ENCODE measurements at regions not wholly inside any gene's neighbourhood (a gene's known extent, or its start where the extent isn't known, plus 50 kb on each side); places are given as distances from the start of the nearest gene placed in this dataset.

DNA sequence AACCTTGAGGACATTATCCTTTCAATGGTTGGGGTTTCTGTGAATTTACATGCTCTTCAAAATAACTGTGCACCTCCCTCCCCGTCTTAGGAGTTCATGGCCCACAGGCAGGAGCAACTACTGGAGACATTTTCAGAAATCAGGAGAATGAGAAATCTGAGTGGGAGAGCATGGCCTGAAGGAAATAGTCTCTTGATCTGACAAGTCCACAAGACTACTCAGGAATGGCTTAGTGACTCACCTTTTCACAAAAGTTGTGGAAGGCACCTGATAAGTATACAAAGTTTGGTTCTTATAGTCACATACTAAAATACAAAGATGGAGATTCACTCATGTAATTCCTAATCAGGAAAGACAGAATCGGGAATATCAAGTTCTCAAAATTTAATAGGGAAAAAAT is 83.6 kb upstream of the NCKAP5 start:
- Histone ChIP-seq H3K4me1 (no peaks in the 10 kb centered on the region), H3K4me3 (ENCODE audit: low read depth, low read length) (no peak overlapping the region), H3K27me3 (replicated peaks; ENCODE audit: control insufficient read depth, insufficient read depth, low read length) (no peaks in the 10 kb centered on the region), H3K36me3 (ENCODE audit: control insufficient read depth, insufficient read depth, low read length) (no peaks in the 10 kb centered on the region), H3K9me3 (no peaks in the 10 kb centered on the region; the same call in 1 of the 2 replicates)
- BruUV-seq (replicated peaks), result no TSS peak
- Mint-ChIP-seq H3K9me3 (ENCODE audit: unreplicated experiment) (no peaks in the 10 kb centered on the region), H3K4me3 (ENCODE audit: unreplicated experiment) (no peak overlapping the region), H3K27ac (ENCODE audit: unreplicated experiment) (no peak overlapping the region), H3K36me3 (ENCODE audit: insufficient read depth, unreplicated experiment) (no peaks in the 10 kb centered on the region), H3K27me3 (ENCODE audit: insufficient read depth, unreplicated experiment) (peaks cover 8% of the 10 kb centered on the region), H3K4me1 (ENCODE audit: low read depth, unreplicated experiment) (no peaks in the 10 kb centered on the region)
- TF ChIP-seq, protein P1, sequence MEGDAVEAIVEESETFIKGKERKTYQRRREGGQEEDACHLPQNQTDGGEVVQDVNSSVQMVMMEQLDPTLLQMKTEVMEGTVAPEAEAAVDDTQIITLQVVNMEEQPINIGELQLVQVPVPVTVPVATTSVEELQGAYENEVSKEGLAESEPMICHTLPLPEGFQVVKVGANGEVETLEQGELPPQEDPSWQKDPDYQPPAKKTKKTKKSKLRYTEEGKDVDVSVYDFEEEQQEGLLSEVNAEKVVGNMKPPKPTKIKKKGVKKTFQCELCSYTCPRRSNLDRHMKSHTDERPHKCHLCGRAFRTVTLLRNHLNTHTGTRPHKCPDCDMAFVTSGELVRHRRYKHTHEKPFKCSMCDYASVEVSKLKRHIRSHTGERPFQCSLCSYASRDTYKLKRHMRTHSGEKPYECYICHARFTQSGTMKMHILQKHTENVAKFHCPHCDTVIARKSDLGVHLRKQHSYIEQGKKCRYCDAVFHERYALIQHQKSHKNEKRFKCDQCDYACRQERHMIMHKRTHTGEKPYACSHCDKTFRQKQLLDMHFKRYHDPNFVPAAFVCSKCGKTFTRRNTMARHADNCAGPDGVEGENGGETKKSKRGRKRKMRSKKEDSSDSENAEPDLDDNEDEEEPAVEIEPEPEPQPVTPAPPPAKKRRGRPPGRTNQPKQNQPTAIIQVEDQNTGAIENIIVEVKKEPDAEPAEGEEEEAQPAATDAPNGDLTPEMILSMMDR (IDR thresholded peaks at IDR 0.05; ENCODE audit: insufficient read depth in 1 of 2, low read depth in 1 of 2, low read length in 1 of 2, severe bottlenecking in 1 of 2, unreplicated experiment in 1 of 2), result no peak
- no peak for DNase-seq
- ChIA-PET POLR2A (no interaction called here), CTCF (no interaction called here)
- intact Hi-C loops (cut with micrococcal nuclease; ENCODE audit: unreplicated experiment), result no loop called here

DNA sequence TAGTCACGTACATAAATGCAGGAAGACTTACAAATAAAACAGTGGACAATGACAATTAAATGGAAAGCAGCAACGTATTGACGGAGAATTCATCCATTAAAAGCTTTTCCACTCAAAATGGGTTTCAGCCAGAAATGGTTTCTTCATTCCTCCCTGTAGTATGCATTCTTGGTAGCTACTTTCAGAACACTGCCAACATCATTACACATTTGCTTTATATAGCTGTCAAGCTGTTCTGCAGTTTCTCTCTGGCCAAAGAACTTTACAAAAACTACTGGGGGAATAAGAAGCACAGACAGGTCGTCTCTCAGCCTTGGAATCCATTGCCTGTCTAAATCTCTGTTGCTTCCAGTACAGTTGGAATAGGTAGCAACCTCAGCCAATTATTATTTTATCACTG is 84.1 kb upstream of the NCKAP5 start:
- no peaks in the 10 kb centered on the region for H3K9me3 Mint-ChIP-seq (ENCODE audit: unreplicated experiment)
- no peak overlapping the region for H3K4me3 ChIP-seq (ENCODE audit: low read depth, low read length)
- no peak for DNase-seq
- no peak overlapping the region for H3K4me3 Mint-ChIP-seq (ENCODE audit: unreplicated experiment)
- CTCF ChIA-PET, result no interaction called here
- H3K36me3 ChIP-seq (ENCODE audit: control insufficient read depth, insufficient read depth, low read length), result no peaks in the 10 kb centered on the region
- intact Hi-C loops (cut with micrococcal nuclease; ENCODE audit: unreplicated experiment), result no loop called here
- no peak overlapping the region for H3K27ac Mint-ChIP-seq (ENCODE audit: unreplicated experiment)
- TF ChIP-seq, protein P1 (IDR thresholded peaks at IDR 0.05; ENCODE audit: insufficient read depth in 1 of 2, low read depth in 1 of 2, low read length in 1 of 2, severe bottlenecking in 1 of 2, unreplicated experiment in 1 of 2), result no peak
- H3K4me1 Mint-ChIP-seq (ENCODE audit: low read depth, unreplicated experiment), result no peaks in the 10 kb centered on the region
- BruUV-seq (replicated peaks), result no TSS peak
- no peaks in the 10 kb centered on the region; the same call in 1 of the 2 replicates for H3K9me3 ChIP-seq
- H3K36me3 Mint-ChIP-seq (ENCODE audit: insufficient read depth, unreplicated experiment), result no peaks in the 10 kb centered on the region
- peaks cover 8% of the 10 kb centered on the region for H3K27me3 Mint-ChIP-seq (ENCODE audit: insufficient read depth, unreplicated experiment)
- H3K27me3 ChIP-seq (replicated peaks; ENCODE audit: control insufficient read depth, insufficient read depth, low read length), result no peaks in the 10 kb centered on the region
- H3K4me1 ChIP-seq, result no peaks in the 10 kb centered on the region
- POLR2A ChIA-PET, result no interaction called here

DNA sequence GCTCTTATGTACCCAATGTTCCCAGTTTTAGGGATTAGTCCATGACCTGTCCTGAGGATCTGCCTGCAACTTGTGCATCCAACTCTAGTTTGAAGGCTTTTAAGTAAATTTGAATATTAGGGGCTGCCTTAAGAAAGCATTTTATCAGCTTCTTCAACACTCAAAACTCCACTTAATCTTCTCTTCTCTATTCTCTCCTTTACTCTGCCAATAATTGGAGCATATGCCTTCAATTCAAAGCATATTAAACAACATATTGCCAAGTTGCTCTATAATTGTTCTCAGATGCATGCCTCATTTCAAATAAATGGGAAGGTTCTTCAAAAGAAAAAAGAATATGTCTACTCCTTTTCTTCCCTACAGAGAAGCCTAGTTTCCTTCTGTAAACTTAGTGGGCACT is 84.8 kb upstream of the NCKAP5 start:
- intact Hi-C loops (cut with micrococcal nuclease; ENCODE audit: unreplicated experiment), result no loop called here
- no peaks in the 10 kb centered on the region for H3K36me3 Mint-ChIP-seq (ENCODE audit: insufficient read depth, unreplicated experiment)
- TF ChIP-seq, protein P1 (IDR thresholded peaks at IDR 0.05; ENCODE audit: insufficient read depth in 1 of 2, low read depth in 1 of 2, low read length in 1 of 2, severe bottlenecking in 1 of 2, unreplicated experiment in 1 of 2), result no peak
- H3K4me3 ChIP-seq (ENCODE audit: low read depth, low read length), result no peak overlapping the region
- DNase-seq, result no peak
- H3K9me3 Mint-ChIP-seq (ENCODE audit: unreplicated experiment), result no peaks in the 10 kb centered on the region
- no peaks in the 10 kb centered on the region for H3K27me3 ChIP-seq (replicated peaks; ENCODE audit: control insufficient read depth, insufficient read depth, low read length)
- BruUV-seq (replicated peaks), result no TSS peak
- ChIA-PET POLR2A (no interaction called here), CTCF (no interaction called here)
- H3K27ac Mint-ChIP-seq (ENCODE audit: unreplicated experiment), result no peak overlapping the region
- H3K4me1 ChIP-seq, result no peaks in the 10 kb centered on the region
- H3K4me3 Mint-ChIP-seq (ENCODE audit: unreplicated experiment), result no peak overlapping the region
- no peaks in the 10 kb centered on the region for H3K36me3 ChIP-seq (ENCODE audit: control insufficient read depth, insufficient read depth, low read length)
- no peaks in the 10 kb centered on the region; the same call in 1 of the 2 replicates for H3K9me3 ChIP-seq
- no peaks in the 10 kb centered on the region for H3K4me1 Mint-ChIP-seq (ENCODE audit: low read depth, unreplicated experiment)
- peaks cover 8% of the 10 kb centered on the region for H3K27me3 Mint-ChIP-seq (ENCODE audit: insufficient read depth, unreplicated experiment)
